Coronary artery (tissue), 2 donors: ENCODE measurements at regions not wholly inside any gene's neighbourhood (a gene's known extent, or its start where the extent isn't known, plus 50 kb on each side); places are given as distances from the start of the nearest gene placed in this dataset.

Experiments used
- DNase-seq: peaks from one replicate; pipeline ENCODE4 v3.0.0-alpha.2; 2017; ENCODE audit warnings: low spot score
- H3K27ac ChIP-seq, 2 donors: fragments of 200-600 bp; sonication (generic); one replicate each; pipeline ENCODE4 v1.5.1; 2016 to 2019
- H3K4me3 ChIP-seq: fragments of 200-600 bp; sonication (generic); 2 replicates; pipeline ENCODE4 v1.5.1; 2016; ENCODE audit warnings: mild to moderate bottlenecking, moderate library complexity
- CTCF ChIP-seq: fragments of 200-600 bp; sonication (generic); IDR thresholded peaks from one replicate; pipeline ENCODE4 v1.5.1; 2019; ENCODE audit warnings: antibody characterized with exemption

DNA sequence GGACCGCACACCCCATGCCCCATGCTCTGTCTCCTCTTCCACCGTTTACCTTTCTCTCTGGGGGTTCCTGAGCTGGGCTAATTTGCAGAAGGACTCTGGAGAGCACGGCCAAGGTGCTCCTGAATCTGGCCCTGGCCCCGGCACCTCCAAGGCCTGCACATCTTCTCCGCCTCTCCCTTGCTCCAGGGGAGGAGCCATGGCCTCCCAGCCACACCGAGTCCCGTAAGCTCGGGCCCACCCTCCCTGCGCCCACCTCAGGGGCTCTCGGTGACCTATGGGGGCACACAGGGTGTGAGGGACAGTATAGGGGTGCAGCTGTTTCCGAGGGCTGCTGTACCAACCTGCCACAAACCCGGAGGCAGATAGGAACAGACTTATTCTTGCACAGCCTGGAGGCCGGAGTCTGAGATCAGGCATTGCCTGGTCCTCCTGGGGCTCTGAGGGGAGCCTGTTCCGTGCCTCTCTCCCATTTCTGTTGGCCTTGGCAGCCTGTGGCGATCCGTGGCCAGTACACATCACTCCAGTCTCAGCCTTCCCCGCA is 127.3 kb upstream of the GPC1 start:
- no peak for TF ChIP-seq CTCF
- H3K27ac ChIP-seq: no peak overlapping the region
- no peak overlapping the region for H3K4me3 ChIP-seq
- DNase-seq: peak; percentile 53

GRCh38 chr2:240309214-240309613 is 126.2 kb upstream of the GPC1 start:
- no peak for DNase-seq

DNA sequence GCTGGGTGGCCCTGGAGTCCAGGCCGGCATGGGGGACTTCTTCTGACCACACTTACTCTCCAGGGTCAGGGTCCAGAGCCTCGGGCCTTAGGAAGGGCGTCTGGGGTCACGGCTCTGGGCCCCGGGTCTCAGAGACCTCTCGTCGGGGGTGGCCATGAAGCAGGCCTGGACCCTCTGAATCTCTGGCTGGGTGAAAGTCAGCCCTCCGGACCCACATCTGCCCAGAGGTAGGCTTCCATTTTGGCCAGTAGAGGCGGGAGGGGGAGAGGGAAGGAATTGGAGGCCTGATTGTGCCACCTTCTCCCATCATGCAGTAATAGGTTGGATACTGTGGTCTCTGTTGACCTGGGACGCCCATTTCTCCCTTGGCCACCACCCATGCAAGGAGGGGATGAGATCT is 125.3 kb upstream of the GPC1 start:
- Histone ChIP-seq H3K27ac (no peak overlapping the region), H3K4me3 (no peak overlapping the region)
- TF ChIP-seq CTCF: no peak
- peak; percentile 40 for DNase-seq

More at GRCh38 chr2:240309214-240309613, 126.2 kb upstream of the GPC1 start:
- TF ChIP-seq CTCF: no peak
- no peak overlapping the region for H3K4me3 ChIP-seq
- no peak overlapping the region for H3K27ac ChIP-seq

DNA sequence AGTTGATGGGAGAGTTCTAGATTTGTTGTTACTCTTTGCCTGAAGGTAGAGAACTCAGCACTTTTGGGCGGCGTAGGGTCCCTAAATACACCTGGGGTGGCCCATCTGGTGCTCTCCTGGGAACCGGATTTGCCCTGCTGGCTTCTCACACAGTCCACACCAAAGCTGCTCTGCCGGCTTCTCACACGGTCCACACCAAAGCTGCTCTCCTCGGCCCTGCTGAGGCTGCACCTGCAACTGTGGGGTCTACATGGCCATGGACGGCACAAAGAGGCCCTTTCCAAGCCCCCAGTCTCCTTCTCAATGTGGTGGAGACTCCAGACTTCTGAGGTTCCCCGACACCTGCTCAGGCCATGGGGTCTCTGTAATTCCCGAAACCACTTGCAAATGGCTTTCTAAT is 124.8 kb upstream of the GPC1 start:
- TF ChIP-seq CTCF: no peak
- Histone ChIP-seq H3K4me3 (no peak overlapping the region), H3K27ac (no peak overlapping the region)
- no peak for DNase-seq

GRCh38 chr2:240311821-240312220 is 123.6 kb upstream of the GPC1 start:
- Histone ChIP-seq H3K27ac (no peak overlapping the region), H3K4me3 (no peak overlapping the region)
- peak; percentile 9 for DNase-seq
- no peak for TF ChIP-seq CTCF

DNA sequence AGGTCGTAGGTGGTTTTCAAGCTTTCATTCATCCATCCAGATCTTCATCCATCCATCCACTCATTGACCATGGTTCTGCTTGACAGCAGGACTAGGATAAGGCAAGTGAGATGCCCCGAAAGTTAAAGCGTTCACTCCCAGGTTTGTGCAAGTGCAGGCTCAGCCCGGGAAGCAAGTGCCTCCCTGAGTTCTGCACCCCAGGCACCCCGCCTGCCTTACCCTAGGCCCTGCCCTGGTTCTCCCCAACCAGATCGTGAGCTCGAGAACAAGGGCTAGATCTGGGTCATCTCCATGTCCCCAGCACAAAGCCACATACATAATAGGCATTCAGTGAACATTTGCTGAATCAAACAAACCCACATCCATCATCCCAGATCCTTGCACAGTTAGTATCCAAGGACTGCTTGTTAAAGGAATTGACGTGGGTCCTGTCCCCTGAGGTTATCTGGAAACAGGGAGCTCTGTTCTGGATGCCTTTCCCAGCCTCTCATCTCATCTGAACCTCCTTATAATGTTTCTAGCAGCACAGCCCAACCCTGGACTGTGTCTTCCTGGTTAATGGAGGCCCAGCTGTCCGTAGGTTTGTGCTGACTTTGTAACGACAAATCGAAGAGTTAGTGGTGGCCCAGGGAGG is 116.1 kb upstream of the GPC1 start:
- peak; percentile 62 for DNase-seq
- no peak for TF ChIP-seq CTCF
- Histone ChIP-seq H3K4me3 (no peak overlapping the region), H3K27ac (peak overlapping the region in 1 of 2 donors; percentile 45)

DNA sequence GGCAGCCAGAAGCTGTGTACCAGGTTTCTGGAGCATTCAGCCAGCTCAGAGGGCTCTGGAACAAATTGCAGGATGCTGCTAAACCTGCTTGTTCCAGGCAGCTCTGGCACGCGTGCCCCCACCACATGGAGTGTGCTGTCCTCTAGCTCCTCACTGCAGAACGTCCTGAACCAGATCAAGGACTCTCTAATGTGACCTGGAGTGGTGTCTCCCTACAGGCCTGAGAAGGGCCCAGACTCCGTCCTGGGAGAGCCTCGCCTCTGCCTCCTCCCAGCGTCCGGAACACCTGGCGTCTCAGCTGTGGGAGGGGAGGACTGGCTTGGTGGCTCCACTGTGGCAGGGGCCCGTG is 115.6 kb upstream of the GPC1 start:
- Histone ChIP-seq H3K4me3 (no peak overlapping the region), H3K27ac (peak overlapping the region in 1 of 2 donors; percentile 45)
- DNase-seq: peak; percentile 66
- no peak for TF ChIP-seq CTCF
